Stimulated activated CD8-positive, alpha-beta memory T cell treated with anti-CD3 and anti-CD28 coated beads, Interleukin-15, amount 100 ng/mL, for 1 hour (primary cell): ENCODE measurements at regions not wholly inside any gene's neighbourhood (a gene's known extent, or its start where the extent isn't known, plus 50 kb on each side); places are given as distances from the start of the nearest gene placed in this dataset.
"Not testable (repeated sequence)": the region's sequence is repeated elsewhere in the genome, so short reads cannot be mapped to it uniquely, and the experiment has no call there.

Source experiments
- DNase-seq: peaks from one replicate; pipeline ENCODE4 v3.0.0-alpha.2; 2020; ENCODE audit warnings: low read depth

DNA sequence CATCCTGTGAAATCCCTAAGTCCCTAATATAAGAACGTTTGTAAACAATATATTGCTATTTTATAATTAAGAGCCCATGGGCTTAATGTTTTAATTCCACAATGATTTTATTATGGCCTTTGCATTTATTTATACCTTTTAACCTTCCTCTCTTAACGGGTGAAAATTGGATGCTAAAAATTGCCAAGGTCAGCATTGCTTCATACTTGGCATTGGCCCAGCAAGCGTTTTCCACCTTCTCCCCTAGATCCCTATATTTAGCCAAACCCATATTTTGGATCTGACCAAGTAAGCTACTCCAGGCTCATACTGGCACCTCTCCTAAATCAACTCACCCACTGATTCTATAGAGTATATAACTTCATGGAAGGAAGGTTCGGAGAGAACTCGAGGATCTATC is 188.0 kb upstream of the NR2F2 start:
- DNase-seq = no peak

DNA sequence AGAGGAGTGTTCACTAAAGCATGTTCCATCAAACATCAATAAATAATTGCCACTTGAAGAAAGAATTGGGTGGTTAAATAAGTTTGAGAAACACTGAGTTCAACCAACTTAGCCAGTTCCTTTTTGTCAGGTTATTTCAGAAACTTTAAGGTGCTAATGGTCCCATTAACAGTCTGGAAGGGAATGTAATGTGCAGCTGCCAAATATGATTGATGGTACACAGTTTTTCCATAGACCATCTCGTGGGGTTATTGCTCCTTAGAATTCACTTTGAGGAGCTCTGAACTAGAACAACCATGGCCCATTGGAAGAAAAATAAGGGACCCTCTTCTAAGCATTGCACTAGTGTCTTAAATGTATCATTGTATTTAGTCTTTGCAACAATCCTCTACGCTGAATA is 185.8 kb upstream of the NR2F2 start:
- DNase-seq = no peak

DNA sequence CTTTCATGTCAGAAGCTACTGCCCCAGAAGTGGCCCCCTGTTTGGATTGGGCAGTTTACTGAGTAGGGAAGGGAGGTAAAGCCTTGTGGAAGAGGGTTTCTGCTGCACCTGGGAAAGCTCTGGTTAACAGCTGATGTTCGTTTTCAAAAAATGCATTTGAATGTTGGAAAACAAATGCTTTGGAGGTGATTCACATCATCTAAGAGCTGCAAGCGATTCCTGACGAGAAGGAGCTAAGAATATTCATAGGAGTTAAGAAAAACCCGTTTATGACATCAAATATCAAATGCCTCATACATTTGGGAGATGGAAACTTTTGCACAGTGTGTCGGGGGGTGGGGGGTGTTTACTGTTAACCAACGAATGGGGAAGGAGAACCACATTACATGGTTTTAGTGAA is 183.8 kb upstream of the NR2F2 start:
- no peak for DNase-seq

DNA sequence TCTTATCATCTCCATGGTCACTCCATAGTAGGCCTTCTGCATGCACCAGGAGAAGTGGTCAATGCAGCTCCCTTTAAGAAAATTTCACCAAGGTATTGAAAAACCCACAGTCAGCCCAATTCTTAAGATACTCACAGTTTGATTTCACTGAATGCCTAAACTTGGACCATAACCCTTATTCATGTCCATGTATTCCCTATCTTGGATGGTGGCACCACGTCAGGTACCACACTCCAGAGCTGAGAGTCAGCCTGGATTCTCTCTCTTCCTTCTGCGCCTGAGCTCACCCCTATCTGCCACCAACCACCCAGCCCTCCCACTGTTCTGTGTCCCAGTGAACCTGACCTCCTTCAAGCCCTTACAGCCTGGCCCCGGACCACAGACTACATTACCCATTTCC is 183.2 kb upstream of the NR2F2 start:
- no peak for DNase-seq

DNA sequence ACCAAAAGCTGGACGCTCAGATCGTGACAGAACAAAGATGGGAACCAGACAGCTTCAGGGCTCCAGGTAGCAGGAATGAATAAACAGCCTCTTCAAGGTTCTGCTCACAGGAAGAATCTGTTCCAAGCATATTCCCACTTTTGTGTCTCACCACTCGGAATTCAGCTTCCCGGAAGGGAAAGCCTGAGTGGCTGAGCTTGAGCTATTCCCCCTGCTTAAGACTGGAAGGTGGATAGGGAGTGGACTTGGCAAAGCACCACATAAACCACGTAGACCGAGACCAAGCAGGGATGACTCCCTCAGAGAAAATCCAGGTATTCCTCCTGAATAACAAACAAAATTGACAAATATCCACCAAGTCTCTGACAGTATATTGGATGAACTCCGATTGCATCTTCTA is 180.2 kb upstream of the NR2F2 start:
- DNase-seq = no peak

DNA sequence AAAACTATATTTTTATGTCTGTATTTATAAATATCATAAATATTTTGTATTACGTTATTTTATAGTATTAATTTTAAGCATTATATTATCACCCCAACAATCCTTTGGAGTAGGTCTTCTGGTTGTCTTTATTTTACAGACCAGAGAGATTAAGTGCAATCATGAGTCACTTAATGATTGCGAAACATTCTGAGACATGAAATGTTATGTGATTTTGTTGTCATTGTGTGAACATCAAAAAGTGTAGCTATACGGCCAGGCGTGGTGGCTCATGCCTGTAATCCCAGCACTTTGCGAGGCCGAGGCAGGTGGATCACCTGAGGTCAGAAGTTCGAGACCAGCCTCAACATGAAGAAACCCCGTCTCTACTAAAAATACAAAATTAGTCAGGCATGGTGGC is 178.8 kb upstream of the NR2F2 start:
- not testable (repeated sequence) for DNase-seq

DNA sequence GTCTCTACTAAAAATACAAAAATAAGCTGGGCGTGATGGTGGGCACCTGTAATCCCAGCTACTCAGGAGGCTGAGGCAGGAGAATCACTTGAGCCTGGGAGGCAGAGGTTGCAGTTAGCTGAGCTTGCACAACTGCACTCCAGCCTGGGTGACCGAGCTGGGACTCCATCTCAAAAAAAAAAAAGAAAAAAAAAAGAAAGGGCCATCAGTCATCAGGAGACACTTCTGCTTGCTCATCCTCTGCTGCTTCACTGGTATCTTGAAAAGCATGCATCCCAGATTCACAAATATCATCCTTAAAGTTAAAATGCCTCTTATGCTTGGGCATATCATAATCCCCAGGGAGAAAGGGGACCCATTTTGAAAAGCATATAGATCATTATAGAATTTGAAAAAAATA is 176.6 kb upstream of the NR2F2 start:
- DNase-seq = no peak

DNA sequence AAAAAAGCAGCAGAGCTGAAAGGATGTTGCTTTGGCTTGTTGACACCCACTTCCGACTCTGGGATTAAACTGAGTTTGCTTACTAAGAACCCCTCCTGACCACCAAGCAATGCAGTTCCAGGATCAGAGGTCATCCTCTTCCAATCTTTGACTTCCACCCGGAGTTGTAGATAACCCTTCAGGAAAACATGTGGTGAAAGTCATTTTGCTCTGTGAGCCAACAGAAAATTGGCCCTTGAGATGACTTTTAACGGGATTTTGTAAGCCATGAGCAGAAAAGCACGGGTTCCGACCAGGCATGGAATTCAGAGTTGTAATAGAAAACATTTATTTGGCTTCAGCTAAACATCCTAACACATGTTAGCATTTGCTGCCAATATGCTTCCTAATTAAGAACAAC is 171.6 kb upstream of the NR2F2 start:
- DNase-seq = no peak

DNA sequence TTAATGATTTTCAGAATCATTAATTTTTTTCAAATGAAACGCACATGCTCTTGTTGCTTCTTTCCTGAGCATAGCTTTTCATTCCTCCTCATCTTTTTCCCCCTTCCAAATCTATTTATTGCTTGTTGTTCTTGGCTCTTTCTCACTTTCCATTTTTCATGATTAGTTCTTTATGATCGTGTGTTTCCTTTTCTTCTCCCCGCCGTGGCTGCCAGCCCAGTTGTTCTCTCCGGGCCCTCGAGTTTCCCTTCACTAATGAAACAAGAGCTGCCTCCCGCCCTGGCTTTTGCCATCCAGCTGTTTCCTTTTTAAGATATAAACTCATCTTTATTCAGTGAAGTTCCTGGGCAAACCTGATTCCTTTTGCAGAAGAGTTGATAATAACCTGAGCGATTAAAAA is 170.2 kb upstream of the NR2F2 start:
- DNase-seq = no peak

DNA sequence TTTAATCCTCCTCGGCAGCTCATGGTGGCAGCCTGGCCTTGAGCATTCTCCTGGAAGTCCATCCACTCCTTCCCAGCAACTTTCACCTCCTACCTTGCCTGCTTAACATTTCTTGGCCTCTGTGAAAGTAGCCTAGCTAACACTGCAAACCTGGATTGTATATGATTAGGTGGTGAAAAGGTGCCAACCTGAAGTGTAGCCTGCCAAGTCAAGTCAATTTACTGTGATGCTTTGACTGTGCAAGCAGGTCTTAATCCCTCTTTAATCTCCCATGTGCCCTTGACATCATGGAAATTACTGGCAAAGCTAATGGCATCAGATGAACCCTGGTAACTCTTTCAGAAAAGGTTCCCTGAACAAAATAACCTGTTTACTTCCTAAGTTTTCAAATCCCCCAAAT is 169.7 kb upstream of the NR2F2 start:
- no peak for DNase-seq

DNA sequence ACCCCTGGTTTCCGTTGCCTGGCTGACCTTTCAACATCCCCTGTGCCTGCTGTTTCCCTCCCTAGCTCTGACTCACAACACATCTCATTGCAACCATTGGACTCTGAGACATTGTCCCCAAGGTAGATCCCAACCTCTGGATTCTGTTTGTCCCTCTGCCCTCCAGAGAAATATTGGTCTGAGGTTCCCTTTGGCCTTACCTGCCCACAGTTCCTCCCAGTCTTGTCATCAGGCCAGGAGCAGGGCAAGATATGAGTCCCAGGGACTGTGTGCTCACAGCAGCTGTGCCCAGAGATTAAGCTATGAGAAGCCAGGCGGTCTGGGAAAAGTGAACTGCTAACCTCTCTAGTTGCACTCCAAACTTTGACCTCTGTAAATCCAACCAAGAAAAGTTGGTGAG is 168.2 kb upstream of the NR2F2 start:
- DNase-seq = no peak

DNA sequence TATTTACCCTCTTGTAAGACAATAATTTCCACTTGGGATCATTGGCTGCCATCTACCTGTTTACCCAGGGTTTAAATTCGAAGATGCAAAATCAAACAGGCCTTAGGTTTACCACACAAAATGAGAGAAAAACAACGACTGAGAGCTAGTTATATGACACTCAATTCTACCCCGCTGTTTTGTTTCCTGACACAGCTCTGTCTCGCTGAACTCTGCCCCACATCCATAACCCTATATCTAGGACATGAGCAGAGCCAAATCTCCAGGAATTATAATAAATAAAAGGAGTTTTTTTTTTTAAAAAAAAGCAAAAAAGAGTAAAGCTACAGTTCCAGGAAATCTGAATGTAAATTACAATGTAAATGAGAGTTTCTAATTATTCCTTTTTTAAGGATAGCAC is 165.4 kb upstream of the NR2F2 start:
- DNase-seq = no peak

DNA sequence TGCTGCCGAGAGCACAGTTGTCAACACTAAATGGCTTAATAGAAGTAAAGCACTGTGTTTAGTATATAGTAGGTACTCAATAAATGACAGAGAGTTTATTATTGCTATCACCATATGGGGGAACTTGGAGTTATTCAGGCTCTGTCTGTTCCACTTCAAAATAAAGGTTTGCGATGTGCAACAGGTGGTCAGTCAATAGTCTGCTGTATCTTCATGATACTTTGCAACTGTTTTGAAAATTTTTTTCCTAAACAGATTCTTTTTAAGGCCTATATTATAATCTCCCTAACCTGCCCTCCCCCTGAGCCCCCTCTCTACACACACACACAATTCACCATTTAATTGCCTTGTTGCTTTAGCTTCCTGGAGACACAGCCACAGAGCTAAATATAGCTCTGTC is 164.7 kb upstream of the NR2F2 start:
- DNase-seq = no peak

DNA sequence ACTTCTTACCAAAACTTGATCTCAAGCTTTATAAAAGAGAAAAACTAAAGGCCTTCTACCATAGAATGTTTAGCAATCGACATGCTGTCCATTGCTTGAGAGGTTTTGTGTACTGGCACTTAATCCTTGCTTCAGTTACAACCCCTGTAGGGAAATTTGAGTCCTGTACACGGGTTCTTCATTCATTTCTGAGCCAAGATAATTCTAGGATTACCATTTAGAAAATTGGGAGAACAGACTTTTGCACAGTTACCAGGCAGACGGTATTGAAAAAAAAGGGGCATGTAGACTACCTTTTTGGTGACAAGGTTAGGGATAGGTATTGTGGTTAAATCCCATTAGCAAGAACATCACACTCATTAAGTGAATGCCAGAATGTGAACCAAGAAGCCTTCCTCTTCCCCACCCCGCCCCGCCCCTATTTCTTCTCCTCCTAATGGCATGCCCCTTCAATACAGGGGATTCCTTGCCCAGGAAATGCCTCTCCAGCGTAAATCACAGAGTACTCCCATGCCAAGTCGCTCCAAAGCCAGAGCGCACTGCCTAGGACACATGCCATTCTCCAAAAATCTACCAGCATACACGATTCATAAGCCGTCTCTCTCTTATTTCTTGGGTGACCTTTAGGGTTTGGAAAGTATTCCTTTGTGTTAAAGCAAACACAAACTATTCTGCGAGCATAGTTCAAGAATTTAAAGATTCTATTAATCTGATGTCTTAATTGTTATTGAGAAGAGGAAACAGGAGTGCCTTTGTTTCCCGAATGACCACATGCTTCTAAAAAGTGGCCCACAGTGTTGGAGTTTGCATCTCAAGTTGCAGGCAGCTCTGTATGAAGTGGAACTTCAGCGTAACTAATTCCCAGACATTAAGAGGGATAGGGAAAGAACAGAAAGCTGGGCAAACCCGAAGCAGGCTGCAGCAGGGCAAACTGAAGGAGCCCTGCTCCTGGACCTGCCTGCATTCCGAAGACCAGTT is 164.0 kb upstream of the NR2F2 start:
- no peak for DNase-seq

DNA sequence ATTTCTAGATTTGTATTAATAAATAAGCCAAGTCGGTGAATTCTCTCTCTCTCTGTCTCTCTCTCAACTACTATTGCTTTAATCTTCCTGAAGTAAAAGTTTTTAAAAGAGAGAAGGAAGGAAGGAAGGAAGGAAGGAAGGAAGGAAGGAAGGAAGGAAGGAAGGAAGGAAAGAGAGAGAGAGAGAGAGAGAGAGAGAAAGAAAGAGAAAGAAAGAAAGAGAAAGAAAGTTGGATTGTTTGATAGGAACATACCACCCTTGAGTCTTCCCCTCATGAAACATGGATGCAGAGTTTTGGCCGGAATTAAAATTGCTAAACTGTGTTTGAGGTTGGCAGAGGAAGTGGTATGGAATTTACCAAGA is 159.9 kb upstream of the NR2F2 start:
- not testable (repeated sequence) for DNase-seq

DNA sequence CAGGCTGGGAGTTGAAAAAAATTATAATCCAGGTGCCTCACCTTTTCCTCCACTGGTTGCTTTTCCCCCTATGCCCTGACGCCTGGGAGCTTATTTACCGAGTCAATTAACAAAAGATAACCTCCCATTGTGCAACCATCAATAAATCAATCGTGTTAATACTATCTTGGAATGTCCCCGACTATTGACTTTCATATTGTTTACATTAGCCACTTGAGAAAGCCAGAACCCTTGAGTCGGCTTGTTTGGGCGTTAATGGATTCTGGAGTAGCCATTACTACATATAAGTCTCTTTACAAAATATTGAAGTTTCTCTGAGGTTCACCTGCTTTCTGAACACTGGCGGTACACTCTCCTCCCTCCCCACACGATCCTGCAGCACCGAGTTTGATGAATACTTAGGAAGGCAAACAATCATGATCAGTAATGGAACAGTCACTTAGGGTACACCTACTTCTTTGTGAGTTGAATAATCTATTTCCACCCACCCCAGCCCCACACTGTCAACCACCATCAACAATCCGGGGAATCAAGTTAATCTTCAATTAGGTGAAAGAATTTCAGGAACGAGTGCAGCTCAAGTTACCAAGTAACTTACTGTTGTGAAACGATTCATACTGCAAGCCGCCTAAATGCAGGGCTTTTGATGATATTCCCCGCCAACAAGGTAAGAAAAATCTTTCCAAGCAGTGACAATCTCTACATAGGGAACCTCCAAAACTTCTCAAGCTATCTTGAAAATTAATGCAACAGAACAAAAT is 159.3 kb upstream of the NR2F2 start:
- DNase-seq = no peak

DNA sequence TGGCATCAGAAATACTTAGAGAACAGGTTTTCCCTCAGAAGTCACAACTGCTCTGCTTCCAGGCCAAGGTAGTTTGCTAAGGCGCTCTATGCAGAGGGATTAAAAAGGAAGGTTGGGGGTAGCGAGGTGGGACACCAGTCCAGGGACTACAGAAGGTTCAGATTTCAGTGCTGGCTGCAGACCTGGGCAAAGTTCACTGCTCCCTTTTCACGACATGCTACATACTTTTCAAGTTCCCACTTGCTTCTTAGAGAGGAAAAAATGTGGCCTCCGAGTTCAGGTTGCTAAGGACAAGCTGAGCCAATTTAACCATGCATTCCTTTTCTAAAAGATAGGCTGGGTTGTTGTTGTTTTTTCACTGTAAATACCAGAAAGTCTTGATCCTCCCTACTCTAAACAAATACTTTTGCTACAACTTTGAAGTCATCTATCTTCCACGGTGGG is 158.6 kb upstream of the NR2F2 start:
- DNase-seq = no peak

DNA sequence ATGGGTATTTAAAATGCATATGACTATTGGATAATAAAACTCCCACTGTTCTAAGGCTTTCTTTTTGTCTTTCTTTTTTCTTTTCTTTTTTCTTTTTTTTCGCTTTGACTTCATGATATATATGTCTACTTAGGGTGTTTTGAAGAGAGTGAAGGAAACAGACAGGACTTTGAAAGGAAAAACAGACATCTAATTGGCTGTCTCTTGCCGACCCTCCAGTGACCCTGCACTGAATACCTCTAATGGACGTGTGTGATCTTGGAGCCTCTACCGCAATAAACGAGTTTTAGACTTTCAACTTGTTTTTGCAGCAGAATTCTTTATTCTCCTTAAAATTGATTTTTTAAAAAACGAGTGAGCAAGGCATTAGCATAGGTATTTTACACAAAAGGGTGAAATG is 158.1 kb upstream of the NR2F2 start:
- no peak for DNase-seq

DNA sequence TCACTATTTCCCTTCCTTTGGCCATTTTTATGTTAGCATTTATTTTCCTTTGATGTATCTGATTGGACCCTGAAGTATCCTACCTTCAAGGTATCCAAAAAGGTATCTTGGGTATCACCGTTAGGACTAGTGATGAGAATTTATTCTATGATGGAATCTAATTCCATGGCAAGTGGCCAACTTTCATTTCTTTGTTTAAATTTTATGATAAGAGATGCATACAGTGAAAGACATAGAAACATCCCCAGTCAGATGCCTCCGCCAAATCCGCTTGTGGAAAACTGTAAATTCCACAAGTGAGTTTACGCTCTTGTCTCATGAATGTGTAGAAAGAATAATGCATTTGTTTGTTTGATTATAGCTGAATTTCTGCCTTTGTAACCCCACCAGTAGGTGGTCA is 153.7 kb upstream of the NR2F2 start:
- no peak for DNase-seq

DNA sequence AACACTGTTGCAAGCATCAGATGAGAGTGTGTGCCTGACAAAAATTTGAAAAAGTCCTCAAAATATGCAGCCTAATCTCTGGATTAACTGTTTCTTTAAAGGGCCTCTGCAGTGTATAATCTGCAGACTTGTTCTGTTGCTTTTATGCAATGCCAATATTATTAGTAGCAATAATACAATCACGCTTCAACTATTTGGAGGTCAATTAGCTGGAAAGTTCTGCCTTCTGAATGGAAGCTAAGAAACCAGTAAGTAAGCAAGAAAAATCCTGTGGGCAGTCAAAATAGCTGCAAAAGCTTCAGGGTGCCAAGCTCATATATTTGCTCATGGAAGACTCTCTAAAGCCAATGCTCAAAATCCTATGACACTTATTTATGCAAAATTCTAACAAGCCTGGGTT is 153.2 kb upstream of the NR2F2 start:
- DNase-seq = no peak

DNA sequence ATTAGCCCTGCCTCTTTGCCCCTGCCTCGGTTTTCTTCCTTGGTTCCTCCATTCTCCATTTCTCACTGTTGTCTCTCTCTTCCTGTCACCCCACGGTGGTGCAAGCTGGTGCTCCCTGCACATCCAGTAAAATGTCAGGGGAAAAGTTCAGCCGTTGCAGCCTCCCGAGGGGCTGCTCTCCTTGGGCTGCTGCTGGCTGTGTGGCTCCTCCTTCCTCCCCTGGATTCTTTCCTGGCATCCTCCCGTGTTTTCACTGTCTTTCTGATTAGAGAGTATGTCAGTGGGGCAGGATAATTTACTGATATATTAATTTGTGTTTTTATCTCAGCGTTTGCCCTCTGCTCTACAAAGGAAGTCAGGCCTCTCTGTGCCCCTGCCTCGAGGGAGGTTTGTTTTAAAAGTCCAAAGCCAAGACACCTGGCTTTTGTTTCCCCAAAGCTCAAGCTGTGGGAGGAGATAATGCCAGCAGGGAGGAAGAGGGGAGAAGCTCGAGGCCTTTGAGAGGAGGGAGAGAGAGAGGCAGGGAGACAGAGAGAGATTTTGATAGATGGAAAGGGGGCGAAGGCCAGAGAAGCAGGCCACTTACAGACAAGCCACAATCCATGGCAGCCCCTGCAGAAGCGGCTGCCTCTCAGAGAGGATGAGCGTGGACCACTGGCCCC is 150.3 kb upstream of the NR2F2 start:
- no peak for DNase-seq

DNA sequence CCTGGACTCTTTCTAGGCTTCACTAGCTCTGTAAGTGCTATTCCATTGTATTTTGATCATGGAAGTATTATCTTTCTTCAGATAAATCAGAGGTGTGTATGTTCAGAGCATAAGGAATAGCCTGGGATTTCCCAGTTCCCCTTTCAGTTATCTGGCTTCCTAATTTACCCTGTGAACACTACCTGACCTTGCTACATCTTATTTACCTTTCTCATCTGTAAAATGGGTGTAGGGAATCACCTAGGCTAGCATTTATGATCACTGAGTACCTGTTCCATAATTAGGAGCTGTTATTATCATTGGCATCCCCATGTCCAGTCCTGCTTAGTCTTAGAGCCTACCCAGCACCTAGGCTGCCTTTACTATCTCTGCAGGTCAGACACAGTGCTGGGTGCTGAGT is 149.3 kb upstream of the NR2F2 start:
- no peak for DNase-seq

DNA sequence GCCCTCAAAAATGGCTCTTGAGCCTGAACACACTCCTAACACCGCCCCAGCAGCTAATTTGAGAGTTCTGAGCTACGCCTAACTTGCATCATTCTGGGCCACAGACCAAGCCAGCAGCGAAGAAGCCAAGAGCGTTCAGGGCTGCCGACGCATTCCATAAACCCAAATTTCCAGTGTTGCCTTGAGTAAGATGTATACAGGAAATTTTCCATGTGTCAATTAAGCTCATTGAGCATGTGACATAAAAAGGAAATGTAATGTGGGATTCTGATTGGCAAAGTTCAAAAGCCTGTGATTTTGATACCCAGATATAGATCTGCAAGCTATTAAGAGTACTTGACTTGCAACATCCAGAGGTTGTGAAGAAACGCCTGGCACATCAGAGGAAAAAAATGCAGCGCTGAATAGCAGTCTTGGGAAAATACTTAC is 148.6 kb upstream of the NR2F2 start:
- DNase-seq = no peak
